Neural progenitor cell (in vitro differentiated cells): ENCODE measurements at regions not wholly inside any gene's neighbourhood (a gene's known extent, or its start where the extent isn't known, plus 50 kb on each side); places are given as distances from the start of the nearest gene placed in this dataset.
A peak's percentile ranks its signal among the peaks of the same experiment; 100 is the strongest.

Source experiments
- DNase-seq: peaks from one replicate; pipeline ENCODE4 v3.0.0-alpha.2; 2016; ENCODE audit warnings: low spot score
- H2AFZ ChIP-seq: fragments of 200-600 bp; sonication (generic); replicated peaks from 2 replicates; pipeline ENCODE4 v1.6.1; 2016; ENCODE audit warnings: antibody characterized with exemption
- H3F3A ChIP-seq: fragments of 200-600 bp; sonication (generic); 2 replicates; pipeline ENCODE4 v1.6.1; 2016; ENCODE audit warnings: antibody characterized with exemption, low read depth
- H3K27ac ChIP-seq: fragments of 200-600 bp; sonication (generic); 2 replicates; pipeline ENCODE4 v1.5.1; 2016; ENCODE audit warnings: mild to moderate bottlenecking
- H3K27me3 ChIP-seq: fragments of 200-600 bp; sonication (generic); 2 replicates; pipeline ENCODE4 v1.6.1; 2016; ENCODE audit warnings: mild to moderate bottlenecking, moderate library complexity
- H3K36me3 ChIP-seq: fragments of 200-600 bp; sonication (generic); 2 replicates; pipeline ENCODE4 v1.5.1; 2016
- H3K4me1 ChIP-seq: fragments of 200-600 bp; sonication (generic); 2 replicates; pipeline ENCODE4 v1.6.1; 2016; ENCODE audit warnings: mixed run types
- H3K4me2 ChIP-seq: fragments of 200-600 bp; sonication (generic); 2 replicates; pipeline ENCODE4 v1.6.1; 2016
- H3K4me3 ChIP-seq: fragments of 200-600 bp; sonication (generic); 2 replicates; pipeline ENCODE4 v1.5.1; 2016
- H3K79me2 ChIP-seq: fragments of 200-600 bp; sonication (generic); 2 replicates; pipeline ENCODE4 v1.6.1; 2016; ENCODE audit warnings: low read depth
- H3K9ac ChIP-seq: fragments of 200-600 bp; sonication (generic); 2 replicates; pipeline ENCODE4 v1.6.1; 2016
- H3K9me3 ChIP-seq: fragments of 200-600 bp; sonication (generic); 2 replicates; pipeline ENCODE4 v1.5.1; 2016; ENCODE audit warnings: low read depth
- H4K20me1 ChIP-seq: fragments of 200-600 bp; sonication (generic); 2 replicates; pipeline ENCODE4 v1.6.1; 2016; ENCODE audit warnings: low read depth
- H3K27ac Mint-ChIP-seq: 3 replicates; pipeline ENCODE4 v1.8.0; 2021; ENCODE audit warnings: mixed read lengths
- H3K27me3 Mint-ChIP-seq: 2 replicates; pipeline ENCODE4 v1.8.0; 2022; ENCODE audit warnings: low read depth, mild to moderate bottlenecking, inconsistent platforms, moderate library complexity, mixed read lengths; ENCODE audit not compliant: insufficient read depth
- H3K36me3 Mint-ChIP-seq: 3 replicates; pipeline ENCODE4 v1.8.0; 2021; ENCODE audit warnings: mixed read lengths
- H3K4me1 Mint-ChIP-seq: 3 replicates; pipeline ENCODE4 v1.8.0; 2021; ENCODE audit warnings: mixed read lengths
- H3K4me3 Mint-ChIP-seq: 3 replicates; pipeline ENCODE4 v1.8.0; 2021; ENCODE audit warnings: mild to moderate bottlenecking, moderate library complexity, mixed read lengths
- H3K9me3 Mint-ChIP-seq: 3 replicates; pipeline ENCODE4 v1.8.0; 2020; ENCODE audit warnings: mixed read lengths
- CTCF ChIP-seq: fragments of 200-600 bp; sonication (generic); IDR thresholded peaks from 2 replicates; pipeline ENCODE4 v1.5.1; 2017; ENCODE audit warnings: antibody characterized with exemption, mild to moderate bottlenecking
- EZH2 ChIP-seq: fragments of 200-600 bp; sonication (generic); IDR thresholded peaks from 2 replicates; pipeline ENCODE4 v1.6.1; 2017; ENCODE audit warnings: antibody characterized with exemption, mild to moderate bottlenecking, moderate library complexity
- EZH2phosphoT487 ChIP-seq: fragments of 200-600 bp; sonication (generic); IDR thresholded peaks from 2 replicates; pipeline ENCODE4 v1.6.1; 2017; ENCODE audit warnings: antibody characterized with exemption

GRCh38 chr13:80655778-80656511 lies 315.0 kb upstream of the SPRY2 start:
- Histone ChIP-seq H3K79me2 (no peaks in the 10 kb centered on the region), H3K27me3 (no peaks in the 10 kb centered on the region), H3K4me1 (no peaks in the 10 kb centered on the region), H3K27ac (no peak overlapping the region), H3K9me3 (no peaks in the 10 kb centered on the region), H3K4me2 (no peak overlapping the region), H4K20me1 (no peaks in the 10 kb centered on the region), H3K36me3 (no peaks in the 10 kb centered on the region), H3F3A (no peaks in the 10 kb centered on the region), H3K4me3 (no peak overlapping the region), H3K9ac (no peak overlapping the region), H2AFZ (no peak overlapping the region)
- Mint-ChIP-seq H3K36me3 (peaks cover 14% of the 10 kb centered on the region), H3K27me3 (no peaks in the 10 kb centered on the region), H3K9me3 (peaks cover 39% of the 10 kb centered on the region), H3K4me3 (peak overlapping the region; percentile 39), H3K4me1 (no peaks in the 10 kb centered on the region), H3K27ac (peak overlapping the region; percentile 25)
- no peak for DNase-seq
- no peak for TF ChIP-seq EZH2

- Histone ChIP-seq H3K36me3 (no peaks in the 10 kb centered on the region), H3K9me3 (no peaks in the 10 kb centered on the region), H3K4me2 (no peak overlapping the region), H3K79me2 (no peaks in the 10 kb centered on the region), H4K20me1 (no peaks in the 10 kb centered on the region), H3F3A (no peaks in the 10 kb centered on the region), H3K9ac (no peak overlapping the region), H3K27ac (no peak overlapping the region), H3K4me3 (no peak overlapping the region), H3K4me1 (no peaks in the 10 kb centered on the region), H2AFZ (no peak overlapping the region), H3K27me3 (no peaks in the 10 kb centered on the region)
- no peak for DNase-seq
- Mint-ChIP-seq H3K27me3 (no peaks in the 10 kb centered on the region), H3K9me3 (peaks cover 41% of the 10 kb centered on the region), H3K27ac (no peak overlapping the region), H3K4me3 (no peak overlapping the region), H3K36me3 (peaks cover 14% of the 10 kb centered on the region), H3K4me1 (no peaks in the 10 kb centered on the region)
- TF ChIP-seq EZH2phosphoT487 (no peak), EZH2 (no peak)
These were observed 313.8 kb upstream of the SPRY2 start for GRCh38 chr13:80654638-80655249.

DNA sequence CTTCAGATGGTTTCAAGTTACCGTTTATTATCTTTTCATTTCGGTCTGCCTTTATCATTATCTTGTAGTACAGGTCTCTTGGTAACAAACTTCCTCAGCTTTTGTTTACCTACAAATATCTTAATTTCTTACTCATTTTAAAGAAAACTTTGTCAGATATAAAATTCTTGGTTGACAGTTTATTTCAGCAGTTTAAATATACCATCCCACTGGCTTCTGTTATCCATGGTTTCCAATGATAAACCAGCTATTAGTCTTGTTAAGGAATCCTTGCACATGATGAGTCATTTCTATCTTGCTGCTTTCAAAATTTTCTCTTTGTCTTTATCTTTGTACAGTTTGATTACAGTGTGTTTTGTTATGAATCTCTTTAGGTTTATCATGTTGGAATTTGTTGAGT lies 308.3 kb upstream of the SPRY2 start:
- Histone ChIP-seq H3K4me3 (no peak overlapping the region), H3K27ac (no peak overlapping the region), H3K4me2 (no peak overlapping the region), H3F3A (no peaks in the 10 kb centered on the region), H2AFZ (no peak overlapping the region), H3K9ac (no peak overlapping the region), H3K9me3 (no peaks in the 10 kb centered on the region), H3K27me3 (no peaks in the 10 kb centered on the region), H3K36me3 (no peaks in the 10 kb centered on the region), H3K79me2 (no peaks in the 10 kb centered on the region), H3K4me1 (no peaks in the 10 kb centered on the region), H4K20me1 (no peaks in the 10 kb centered on the region)
- H3K4me1 Mint-ChIP-seq = no peaks in the 10 kb centered on the region
- H3K4me3 Mint-ChIP-seq = no peak overlapping the region
- H3K27me3 Mint-ChIP-seq = no peaks in the 10 kb centered on the region
- H3K27ac Mint-ChIP-seq = no peak overlapping the region
- DNase-seq = no peak
- H3K36me3 Mint-ChIP-seq = peaks cover 2% of the 10 kb centered on the region
- H3K9me3 Mint-ChIP-seq = peaks cover 21% of the 10 kb centered on the region
- TF ChIP-seq EZH2 = no peak

DNA sequence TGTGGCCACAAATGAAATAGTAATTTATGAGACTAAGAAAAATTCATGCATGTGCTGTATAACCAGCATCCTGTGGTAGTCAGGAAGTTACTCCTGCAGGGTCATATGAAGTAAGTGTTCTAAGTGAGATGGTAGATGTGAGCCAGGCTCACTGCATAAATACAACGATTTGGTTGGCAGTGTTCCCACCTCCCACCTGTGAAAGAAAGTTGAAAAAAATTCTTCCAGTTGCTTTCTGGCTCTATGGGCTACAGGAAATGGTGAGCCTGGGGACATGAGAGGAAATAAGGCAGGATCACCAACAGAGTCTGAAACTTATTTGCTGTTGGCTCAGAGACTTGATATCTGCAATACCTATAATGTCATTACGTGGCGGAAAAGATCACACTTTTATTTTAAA lies 301.7 kb upstream of the SPRY2 start:
- no peaks in the 10 kb centered on the region for H3K27me3 Mint-ChIP-seq
- H3K9ac ChIP-seq = no peak overlapping the region
- H3K27me3 ChIP-seq = no peaks in the 10 kb centered on the region
- no peak for DNase-seq
- H3K36me3 ChIP-seq = no peaks in the 10 kb centered on the region
- H2AFZ ChIP-seq = no peak overlapping the region
- no peak overlapping the region for H3K27ac ChIP-seq
- TF ChIP-seq EZH2phosphoT487 (no peak), CTCF (no peak), EZH2 (no peak)
- H3K4me3 Mint-ChIP-seq = no peak overlapping the region
- no peaks in the 10 kb centered on the region for H3K9me3 ChIP-seq
- peaks cover 2% of the 10 kb centered on the region for H3K4me1 Mint-ChIP-seq
- no peak overlapping the region for H3K27ac Mint-ChIP-seq
- H3F3A ChIP-seq = no peaks in the 10 kb centered on the region
- peaks cover 12% of the 10 kb centered on the region for H3K9me3 Mint-ChIP-seq
- no peaks in the 10 kb centered on the region for H3K79me2 ChIP-seq
- no peak overlapping the region for H3K4me3 ChIP-seq
- H3K4me1 ChIP-seq = no peaks in the 10 kb centered on the region
- no peaks in the 10 kb centered on the region for H4K20me1 ChIP-seq
- peaks cover 4% of the 10 kb centered on the region for H3K36me3 Mint-ChIP-seq
- H3K4me2 ChIP-seq = no peak overlapping the region
